ENCODE measurements at regions not wholly inside any gene's neighbourhood (a gene's known extent, or its start where the extent isn't known, plus 50 kb on each side); places are given as distances from the start of the nearest gene placed in this dataset.

DNA sequence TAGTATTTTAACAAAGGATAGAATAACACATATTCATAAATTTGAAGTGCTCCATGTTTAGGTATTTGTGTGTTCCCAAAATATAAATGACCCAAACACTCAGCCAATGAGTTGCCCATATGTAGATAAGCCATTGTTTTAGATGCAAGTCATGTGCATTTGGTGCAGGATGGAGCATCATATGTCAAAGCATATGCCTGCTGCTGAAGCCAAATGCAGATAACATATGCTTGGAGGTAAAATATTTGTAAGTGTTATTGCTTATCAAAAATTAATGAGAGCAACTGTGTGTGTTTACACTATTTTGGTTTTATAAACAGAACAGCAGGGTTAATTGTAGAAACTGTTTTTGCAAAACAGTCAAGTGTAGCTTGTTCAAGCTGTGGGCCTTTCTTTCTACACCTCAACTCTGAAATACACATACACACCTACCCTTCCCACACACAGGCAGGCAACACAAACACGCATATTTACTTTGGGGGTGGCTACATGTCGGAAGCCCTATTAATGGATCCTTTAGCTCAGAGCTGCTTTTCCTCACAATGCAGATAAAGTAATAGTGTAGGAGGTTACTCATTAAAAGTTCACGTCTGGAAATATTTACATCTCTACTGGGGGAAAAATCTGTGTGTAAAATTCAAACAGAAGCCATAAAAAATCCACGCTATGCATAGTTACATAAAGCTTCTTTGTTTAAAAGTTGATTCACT lies 521.4 kb downstream of the ZNF385D start:
- H3K36me3 Mint-ChIP-seq (ENCODE audit: low read depth) = no peaks in the 10 kb centered on the region
- H3K36me3 ChIP-seq (ENCODE audit: insufficient read depth) = no peaks in the 10 kb centered on the region
- H4K20me1 ChIP-seq (replicated peaks; ENCODE audit: insufficient read depth) = no peaks in the 10 kb centered on the region
- no peaks in the 10 kb centered on the region for H3F3A ChIP-seq (replicated peaks; ENCODE audit: low read depth)
- H3K4me1 Mint-ChIP-seq = peaks cover 8% of the 10 kb centered on the region
- no peak overlapping the region for H2AFZ ChIP-seq
- no peak overlapping the region for H3K27ac ChIP-seq (ENCODE audit: low read depth)
- no peaks in the 10 kb centered on the region for H3K79me2 ChIP-seq (replicated peaks; ENCODE audit: insufficient read depth)
- ATAC-seq = no peak
- no peak for DNase-seq (ENCODE audit: low spot score)
- H3K4me1 ChIP-seq (ENCODE audit: insufficient read depth) = no peaks in the 10 kb centered on the region
- TF ChIP-seq REST (IDR thresholded peaks at IDR 0.05; ENCODE audit: unreplicated experiment) (no peak), ZNF331 (CRISPR knock-in tag; IDR thresholded peaks at IDR 0.05; ENCODE audit: low read depth) (no peak), CTCF (conservative IDR thresholded peaks at IDR 0.05; ENCODE audit: low read depth in 2 of 2) (no peak), CREB1 (CRISPR knock-in tag; IDR thresholded peaks at IDR 0.05; ENCODE audit: low read depth) (no peak), EZH2 (IDR thresholded peaks at IDR 0.05; ENCODE audit: low read depth, unreplicated experiment) (no peak), EZH2phosphoT487 (IDR thresholded peaks at IDR 0.05; ENCODE audit: unreplicated experiment) (no peak), ZNF114 (CRISPR knock-in tag; IDR thresholded peaks at IDR 0.05) (no peak)
- TF ChIP-seq, protein P1, sequence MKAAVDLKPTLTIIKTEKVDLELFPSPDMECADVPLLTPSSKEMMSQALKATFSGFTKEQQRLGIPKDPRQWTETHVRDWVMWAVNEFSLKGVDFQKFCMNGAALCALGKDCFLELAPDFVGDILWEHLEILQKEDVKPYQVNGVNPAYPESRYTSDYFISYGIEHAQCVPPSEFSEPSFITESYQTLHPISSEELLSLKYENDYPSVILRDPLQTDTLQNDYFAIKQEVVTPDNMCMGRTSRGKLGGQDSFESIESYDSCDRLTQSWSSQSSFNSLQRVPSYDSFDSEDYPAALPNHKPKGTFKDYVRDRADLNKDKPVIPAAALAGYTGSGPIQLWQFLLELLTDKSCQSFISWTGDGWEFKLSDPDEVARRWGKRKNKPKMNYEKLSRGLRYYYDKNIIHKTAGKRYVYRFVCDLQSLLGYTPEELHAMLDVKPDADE (IDR thresholded peaks at IDR 0.05) = no peak
- H3K9me2 ChIP-seq (ENCODE audit: insufficient read depth) = no peaks in the 10 kb centered on the region
- no peaks in the 10 kb centered on the region for H3K9me3 Mint-ChIP-seq
- H3K4me2 ChIP-seq = no peak overlapping the region
- no peaks in the 10 kb centered on the region for H3K27me3 Mint-ChIP-seq (ENCODE audit: insufficient read depth, low read depth, poor library complexity)
- H3K4me3 ChIP-seq = no peak overlapping the region
- H3K4me3 Mint-ChIP-seq = no peak overlapping the region
- no peak overlapping the region for H3K27ac Mint-ChIP-seq
- peaks cover 13% of the 10 kb centered on the region for H3K27me3 ChIP-seq (ENCODE audit: insufficient read depth)

DNA sequence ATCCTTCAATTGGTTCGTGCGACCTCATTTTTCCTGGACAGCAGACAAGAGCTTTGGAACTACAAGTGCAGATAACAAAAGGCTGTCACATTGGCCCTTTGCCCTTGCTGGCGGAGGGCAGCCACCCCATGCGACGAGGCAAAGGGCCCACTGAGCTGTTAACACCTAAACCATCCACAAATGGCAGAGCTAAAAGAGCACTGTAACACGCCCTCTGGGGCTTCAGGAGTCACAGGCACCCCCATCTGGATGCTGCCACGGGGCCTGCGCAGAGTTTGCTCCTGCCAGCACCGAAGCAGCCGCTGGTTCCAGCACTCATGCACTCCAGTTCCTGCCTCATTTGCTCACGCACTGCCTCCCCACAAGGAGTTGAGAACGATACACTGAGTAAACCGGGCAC lies 524.9 kb downstream of the ZNF385D start:
- TF ChIP-seq CREB1 (CRISPR knock-in tag; IDR thresholded peaks at IDR 0.05; ENCODE audit: low read depth) (no peak), POLR2AphosphoS5 (IDR thresholded peaks at IDR 0.05; ENCODE audit: low read depth) (no peak), CTCF (conservative IDR thresholded peaks at IDR 0.05; ENCODE audit: low read depth in 2 of 2) (no peak)
- no peak overlapping the region for H3K27ac Mint-ChIP-seq
- no peak overlapping the region for H3K27ac ChIP-seq (ENCODE audit: low read depth)
- H3K4me3 ChIP-seq = no peak overlapping the region
- no peaks in the 10 kb centered on the region for H3K9me3 Mint-ChIP-seq
- H3K79me2 ChIP-seq (replicated peaks; ENCODE audit: insufficient read depth) = no peaks in the 10 kb centered on the region
- H2AFZ ChIP-seq = no peak overlapping the region
- peaks cover 39% of the 10 kb centered on the region for H3K27me3 ChIP-seq (ENCODE audit: insufficient read depth)
- H3K4me1 ChIP-seq (ENCODE audit: insufficient read depth) = peaks cover 9% of the 10 kb centered on the region
- no peaks in the 10 kb centered on the region for H3K9me2 ChIP-seq (ENCODE audit: insufficient read depth)
- no peaks in the 10 kb centered on the region for H3K36me3 ChIP-seq (ENCODE audit: insufficient read depth)
- H3K36me3 Mint-ChIP-seq (ENCODE audit: low read depth) = no peaks in the 10 kb centered on the region
- H3K27me3 Mint-ChIP-seq (ENCODE audit: insufficient read depth, low read depth, poor library complexity) = peaks cover 10% of the 10 kb centered on the region
- no peak for DNase-seq (ENCODE audit: low spot score)
- H3K4me2 ChIP-seq = no peak overlapping the region
- no peaks in the 10 kb centered on the region for H4K20me1 ChIP-seq (replicated peaks; ENCODE audit: insufficient read depth)
- no peak for ATAC-seq
- peaks cover 18% of the 10 kb centered on the region; the same call in 2 of the 3 replicates for H3K4me1 Mint-ChIP-seq
- no peaks in the 10 kb centered on the region for H3F3A ChIP-seq (replicated peaks; ENCODE audit: low read depth)
- H3K4me3 Mint-ChIP-seq = no peak overlapping the region
